Transverse colon (tissue), 4 donors: ENCODE measurements at regions not wholly inside any gene's neighbourhood (a gene's known extent, or its start where the extent isn't known, plus 50 kb on each side); places are given as distances from the start of the nearest gene placed in this dataset.

ENCODE experiments used
- DNase-seq: peaks from one replicate; pipeline ENCODE4 v3.0.0-alpha.2; 2019
- H3K27ac ChIP-seq, 4 donors: fragments of 200-600 bp; sonication (generic); 2 replicates each; pipeline ENCODE4 v1.5.1; 2016 to 2018; ENCODE audit warnings: inconsistent platforms in 4 of 4
- H3K27me3 ChIP-seq: fragments of 200-600 bp; sonication (generic); 2 replicates; pipeline ENCODE4 v1.5.1; 2017; ENCODE audit warnings: inconsistent platforms
- H3K36me3 ChIP-seq, 4 donors: fragments of 200-600 bp; sonication (generic); 2 replicates each; pipeline ENCODE4 v1.5.1; 2017 to 2019; ENCODE audit warnings: inconsistent platforms in 4 of 4
- H3K4me1 ChIP-seq, 4 donors: fragments of 200-600 bp; sonication (generic); 2 replicates each; pipeline ENCODE4 v1.5.1; 2017 to 2020; ENCODE audit warnings: inconsistent platforms in 4 of 4
- H3K4me3 ChIP-seq, 4 donors: fragments of 200-600 bp; sonication (generic); 1 replicate in 1 of 4; 2 replicates in 3 of 4; pipeline versions ENCODE4 v1.5.1 to v1.6.1; 2017 to 2019; ENCODE audit warnings: inconsistent platforms in 4 of 4
- H3K9me3 ChIP-seq, 2 donors: fragments of 200-600 bp; sonication (generic); 2 replicates each; pipeline ENCODE4 v1.5.1; 2017 to 2019; ENCODE audit warnings: inconsistent platforms in 2 of 2
- EP300 ChIP-seq: sonication (generic); formaldehyde crosslinking; IDR thresholded peaks from one replicate; pipeline ENCODE4 v1.6.1; 2017; ENCODE audit warnings: antibody characterized with exemption, low read depth
- POLR2A ChIP-seq: fragments of 450-650 bp; IDR thresholded peaks from one replicate; pipeline ENCODE4 v1.6.1; 2016; ENCODE audit warnings: antibody characterized with exemption, mild to moderate bottlenecking, moderate library complexity
- POLR2AphosphoS5 ChIP-seq, 3 donors: sonication (generic); formaldehyde crosslinking; IDR thresholded peaks; one replicate each; pipeline ENCODE4 v1.6.1; 2016; ENCODE audit warnings: antibody characterized with exemption in 3 of 3
- WGBS, 2 donors: methylation state at CpG; one replicate each; pipeline ENCODE4 v1.1.5; 2018; ENCODE audit warnings: low coverage in 1 of 2; 5-methylcytosine and 5-hydroxymethylcytosine counted together
- in situ Hi-C, 4 donors: fragments of 200-750 bp; cut with MboI; loops; one replicate each; pipeline versions ENCODE4 v1.15.0 to v1.15.1; 2017; ENCODE audit warnings: low sequenced_read_pairs in 3 of 4, low pct_ligation_motif_present in 1 of 4, low pct_unique_long_range_greater_than_20kb in 1 of 4
- intact Hi-C: fragments of 100-400 bp; cut with DNase I; formaldehyde crosslinking; loops from one replicate; pipeline ENCODE4 v1.15.1; 2023; ENCODE audit warnings: low total_unique reads
- TF ChIP-seq, protein P1 (sequence below), 5 experiments: fragments of 200-600 bp in 3 of 5; fragments of 450-650 bp in 2 of 5; sonication (generic) in 3 of 5; IDR thresholded peaks; 1 replicate in 2 of 5; 2 replicates in 3 of 5; pipeline ENCODE4 v1.5.1; 2016 to 2017; ENCODE audit warnings: antibody characterized with exemption in 5 of 5, inconsistent platforms in 3 of 5, mild to moderate bottlenecking in 2 of 5, moderate library complexity in 1 of 5

DNA sequence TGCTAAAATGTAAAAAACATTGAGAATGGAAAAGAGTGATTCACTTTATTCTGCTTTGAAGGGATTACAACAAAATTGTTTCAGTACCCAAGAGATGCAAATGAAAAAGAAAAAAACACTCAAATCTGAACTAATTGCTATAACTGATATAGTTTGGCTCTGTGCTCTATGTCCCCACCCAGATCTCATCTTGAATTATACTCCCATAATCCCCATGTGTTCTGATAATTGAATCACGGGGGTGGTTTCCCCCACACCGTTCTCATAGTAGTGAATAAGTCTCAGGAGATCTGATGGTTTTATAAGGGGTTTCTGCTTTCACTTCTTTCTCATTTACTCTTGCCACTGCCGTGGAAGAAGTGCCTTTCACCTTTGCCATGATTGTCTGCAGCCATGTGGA lies 213.6 kb upstream of the GALNTL6 start:
- no peaks in the 10 kb centered on the region for H3K9me3 ChIP-seq
- WGBS, 2 donors: 49 to 71% methylated on average over 3 of the region's 3 CpGs
- no peaks in the 10 kb centered on the region for H3K4me1 ChIP-seq
- no peak overlapping the region for H3K4me3 ChIP-seq
- H3K27me3 ChIP-seq: no peaks in the 10 kb centered on the region
- no peak overlapping the region for H3K27ac ChIP-seq
- intact Hi-C loops (no loop called here), in situ Hi-C loops (no loop called here)
- no peak for DNase-seq
- TF ChIP-seq EP300: no peak
- TF ChIP-seq, protein P1, sequence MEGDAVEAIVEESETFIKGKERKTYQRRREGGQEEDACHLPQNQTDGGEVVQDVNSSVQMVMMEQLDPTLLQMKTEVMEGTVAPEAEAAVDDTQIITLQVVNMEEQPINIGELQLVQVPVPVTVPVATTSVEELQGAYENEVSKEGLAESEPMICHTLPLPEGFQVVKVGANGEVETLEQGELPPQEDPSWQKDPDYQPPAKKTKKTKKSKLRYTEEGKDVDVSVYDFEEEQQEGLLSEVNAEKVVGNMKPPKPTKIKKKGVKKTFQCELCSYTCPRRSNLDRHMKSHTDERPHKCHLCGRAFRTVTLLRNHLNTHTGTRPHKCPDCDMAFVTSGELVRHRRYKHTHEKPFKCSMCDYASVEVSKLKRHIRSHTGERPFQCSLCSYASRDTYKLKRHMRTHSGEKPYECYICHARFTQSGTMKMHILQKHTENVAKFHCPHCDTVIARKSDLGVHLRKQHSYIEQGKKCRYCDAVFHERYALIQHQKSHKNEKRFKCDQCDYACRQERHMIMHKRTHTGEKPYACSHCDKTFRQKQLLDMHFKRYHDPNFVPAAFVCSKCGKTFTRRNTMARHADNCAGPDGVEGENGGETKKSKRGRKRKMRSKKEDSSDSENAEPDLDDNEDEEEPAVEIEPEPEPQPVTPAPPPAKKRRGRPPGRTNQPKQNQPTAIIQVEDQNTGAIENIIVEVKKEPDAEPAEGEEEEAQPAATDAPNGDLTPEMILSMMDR (IDR thresholded peaks at IDR 0.05): no peak
- H3K36me3 ChIP-seq: no peaks in the 10 kb centered on the region

DNA sequence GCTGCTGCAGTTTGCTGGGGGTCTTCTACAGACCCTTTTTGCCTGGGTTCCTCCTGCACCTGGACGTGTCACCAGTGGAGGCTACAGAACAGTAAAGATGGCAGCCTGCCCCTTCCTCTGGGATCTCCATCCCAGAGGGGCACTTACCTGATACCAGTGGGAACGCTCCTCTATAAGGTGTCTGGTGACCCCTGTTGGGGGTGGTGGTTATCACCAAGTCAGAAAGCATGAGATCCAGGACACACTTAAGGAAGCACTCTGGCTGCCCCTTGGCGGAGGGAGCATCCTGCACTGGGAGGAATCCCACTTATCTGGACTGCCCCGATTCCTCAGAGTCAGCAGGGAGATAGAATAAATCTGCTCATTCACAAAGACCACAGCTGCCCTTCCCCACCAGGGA lies 218.9 kb upstream of the GALNTL6 start:
- H3K27me3 ChIP-seq: no peaks in the 10 kb centered on the region
- no peaks in the 10 kb centered on the region for H3K4me1 ChIP-seq
- in situ Hi-C loops: no loop called here
- 81% methylated on average over 4 of the region's 4 CpGs; no CpG with 5 or more reads in 1 of the 2 donors for WGBS, 2 donors
- no peaks in the 10 kb centered on the region for H3K36me3 ChIP-seq
- intact Hi-C loops: no loop called here
- no peak overlapping the region for H3K27ac ChIP-seq
- H3K9me3 ChIP-seq: no peaks in the 10 kb centered on the region
- no peak for TF ChIP-seq POLR2A
- TF ChIP-seq, protein P1 (IDR thresholded peaks at IDR 0.05): no peak
- TF ChIP-seq POLR2AphosphoS5 (IDR thresholded peaks at IDR 0.05): no peak
- TF ChIP-seq EP300: no peak
- DNase-seq: no peak
- no peak overlapping the region for H3K4me3 ChIP-seq

DNA sequence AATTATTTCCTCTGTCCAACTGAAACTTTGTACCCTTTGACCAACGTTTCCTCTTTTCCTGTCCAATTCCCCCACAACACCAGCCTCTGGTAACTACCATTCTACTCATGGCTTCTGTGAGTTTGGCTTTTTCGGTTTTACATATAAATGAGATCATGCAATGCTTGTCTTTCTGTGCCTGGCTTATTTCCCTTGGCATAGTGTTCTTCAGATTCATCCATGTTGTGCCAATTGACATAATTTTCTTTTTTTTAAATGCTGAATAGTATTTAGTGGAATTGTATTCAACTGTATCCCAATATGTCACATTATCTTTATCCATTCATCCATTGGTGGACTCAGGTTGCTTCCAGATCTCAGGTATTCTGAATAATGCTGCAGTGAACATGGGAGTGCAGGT lies 222.5 kb upstream of the GALNTL6 start:
- Histone ChIP-seq H3K27me3 (no peaks in the 10 kb centered on the region), H3K9me3 (no peaks in the 10 kb centered on the region), H3K4me3 (no peak overlapping the region), H3K4me1 (no peaks in the 10 kb centered on the region), H3K36me3 (no peaks in the 10 kb centered on the region), H3K27ac (no peak overlapping the region)
- WGBS, 2 donors: 29 to 44% methylated on average over 2 of the region's 2 CpGs
- in situ Hi-C loops (no loop called here), intact Hi-C loops (no loop called here)
- TF ChIP-seq POLR2A (no peak), EP300 (no peak), POLR2AphosphoS5 (IDR thresholded peaks at IDR 0.05) (no peak)
- TF ChIP-seq, protein P1 (IDR thresholded peaks at IDR 0.05): no peak
- no peak for DNase-seq

DNA sequence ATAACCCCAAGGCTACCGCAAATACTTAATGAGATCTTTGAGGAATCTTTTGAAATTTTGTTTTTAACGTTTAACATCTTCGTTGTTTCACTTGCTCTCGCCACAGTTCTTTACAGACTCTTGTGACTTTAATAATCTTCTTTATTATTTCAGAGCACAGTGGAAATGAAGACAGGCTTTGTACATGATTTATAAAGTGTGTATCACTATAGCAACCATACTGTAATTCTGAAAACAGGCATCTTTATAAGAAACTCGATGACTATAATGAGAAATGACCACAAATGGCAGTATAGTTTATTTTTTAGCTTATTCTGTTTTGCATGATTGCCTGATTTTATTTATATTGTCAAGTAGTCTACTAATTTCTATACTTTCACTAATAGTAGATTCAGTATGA lies 224.4 kb upstream of the GALNTL6 start:
- Histone ChIP-seq H3K4me3 (no peak overlapping the region), H3K9me3 (no peaks in the 10 kb centered on the region), H3K4me1 (no peaks in the 10 kb centered on the region), H3K27ac (no peak overlapping the region), H3K36me3 (no peaks in the 10 kb centered on the region), H3K27me3 (no peaks in the 10 kb centered on the region)
- intact Hi-C loops (no loop called here), in situ Hi-C loops (no loop called here)
- WGBS, 2 donors: 82 to 83% methylated on average over 5 of the region's 5 CpGs
- DNase-seq: no peak
- TF ChIP-seq POLR2A: no peak
- TF ChIP-seq, protein P1 (IDR thresholded peaks at IDR 0.05): no peak
